B cell (primary cell): ENCODE measurements at regions not wholly inside any gene's neighbourhood (a gene's known extent, or its start where the extent isn't known, plus 50 kb on each side); places are given as distances from the start of the nearest gene placed in this dataset.

Source experiments
- EZH2 ChIP-seq: IDR thresholded peaks from 2 replicates; pipeline ENCODE4 v1.6.1; 2012; ENCODE audit warnings: borderline replicate concordance, low read depth, mild to moderate bottlenecking, moderate library complexity, low read length; ENCODE audit not compliant: insufficient read depth, poor library complexity, severe bottlenecking
- TF ChIP-seq, protein P1 (sequence below): fragments of 200-600 bp; IDR thresholded peaks from one replicate; pipeline ENCODE4 v1.8.0; 2022; ENCODE audit warnings: antibody characterized with exemption, mild to moderate bottlenecking

DNA sequence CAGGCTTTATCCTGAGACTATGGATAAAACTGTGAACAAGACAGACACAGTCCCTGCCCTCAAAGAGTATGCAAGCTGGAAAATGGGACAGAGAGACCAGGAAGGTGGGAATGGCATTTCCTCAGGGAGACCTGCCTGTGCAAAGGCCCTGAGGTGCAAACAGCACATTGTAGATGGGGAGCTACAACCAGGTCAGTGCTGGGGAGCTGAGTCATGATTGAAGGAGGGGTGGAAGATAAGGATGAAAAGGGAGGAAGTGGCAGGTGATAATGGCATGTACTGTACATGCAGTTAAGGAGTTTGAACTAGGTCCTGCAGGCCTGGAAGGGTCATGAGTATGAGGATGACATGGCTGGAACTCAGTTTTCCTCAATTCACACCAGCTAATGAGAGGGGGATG is 75.5 kb upstream of the BOD1 start:
- TF ChIP-seq, protein P1, sequence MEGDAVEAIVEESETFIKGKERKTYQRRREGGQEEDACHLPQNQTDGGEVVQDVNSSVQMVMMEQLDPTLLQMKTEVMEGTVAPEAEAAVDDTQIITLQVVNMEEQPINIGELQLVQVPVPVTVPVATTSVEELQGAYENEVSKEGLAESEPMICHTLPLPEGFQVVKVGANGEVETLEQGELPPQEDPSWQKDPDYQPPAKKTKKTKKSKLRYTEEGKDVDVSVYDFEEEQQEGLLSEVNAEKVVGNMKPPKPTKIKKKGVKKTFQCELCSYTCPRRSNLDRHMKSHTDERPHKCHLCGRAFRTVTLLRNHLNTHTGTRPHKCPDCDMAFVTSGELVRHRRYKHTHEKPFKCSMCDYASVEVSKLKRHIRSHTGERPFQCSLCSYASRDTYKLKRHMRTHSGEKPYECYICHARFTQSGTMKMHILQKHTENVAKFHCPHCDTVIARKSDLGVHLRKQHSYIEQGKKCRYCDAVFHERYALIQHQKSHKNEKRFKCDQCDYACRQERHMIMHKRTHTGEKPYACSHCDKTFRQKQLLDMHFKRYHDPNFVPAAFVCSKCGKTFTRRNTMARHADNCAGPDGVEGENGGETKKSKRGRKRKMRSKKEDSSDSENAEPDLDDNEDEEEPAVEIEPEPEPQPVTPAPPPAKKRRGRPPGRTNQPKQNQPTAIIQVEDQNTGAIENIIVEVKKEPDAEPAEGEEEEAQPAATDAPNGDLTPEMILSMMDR = no peak
- TF ChIP-seq EZH2 = no peak
